K562 (cell line): ENCODE measurements at regions not wholly inside any gene's neighbourhood (a gene's known extent, or its start where the extent isn't known, plus 50 kb on each side); places are given as distances from the start of the nearest gene placed in this dataset.

Source experiments
- CBX5 ChIP-seq: IDR thresholded peaks from 2 replicates; pipeline ENCODE4 v1.6.1; 2014; ENCODE audit warnings: low read depth, borderline replicate concordance
- CEBPB ChIP-seq: fragments of 450-650 bp; IDR thresholded peaks from 2 replicates; pipeline ENCODE4 v1.6.1; 2016; ENCODE audit warnings: missing genetic modification characterization, missing compliant biosample characterization
- CTCF ChIP-seq, 3 experiments: IDR thresholded peaks in 2 of 3; conservative IDR thresholded peaks in 1 of 3; 2 replicates each; pipeline ENCODE4 v1.5.1; 2011 to 2012; ENCODE audit warnings: low read length in 3 of 3, mild to moderate bottlenecking in 3 of 3, control low read depth in 2 of 3, improper control_type of control experiment in 1 of 3, inconsistent platforms in 1 of 3, low read depth in 1 of 3, mixed read lengths in 1 of 3, moderate library complexity in 1 of 3; ENCODE audit not compliant: insufficient read depth in 2 of 3
- HNRNPK ChIP-seq: fragments of 200-400 bp; formaldehyde crosslinking; IDR thresholded peaks from one replicate; pipeline ENCODE4 v1.6.1; 2018; ENCODE audit warnings: mild to moderate bottlenecking, low read depth, low read length; ENCODE audit not compliant: poor library complexity, severe bottlenecking
- MEIS2 ChIP-seq: fragments of 450-650 bp; IDR thresholded peaks from 2 replicates; pipeline ENCODE4 v1.6.1; 2014; ENCODE audit warnings: mild to moderate bottlenecking; ENCODE audit not compliant: partially characterized antibody
- MYNN ChIP-seq, 2 experiments: sonication (generic); formaldehyde crosslinking in 1 of 2; IDR thresholded peaks; 2 replicates each; pipeline versions ENCODE4 v1.5.0 to v1.6.1; 2016 to 2020; ENCODE audit warnings: antibody characterized with exemption in 1 of 2, missing genetic modification reagents in 1 of 2
- NELFE ChIP-seq: IDR thresholded peaks from 2 replicates; pipeline ENCODE4 v1.6.1; 2011; ENCODE audit warnings: mild to moderate bottlenecking; ENCODE audit not compliant: insufficient read depth, insufficient read length
- TCFL5 ChIP-seq: fragments of 250-450 bp; sonication (Bioruptor Pico); conservative IDR thresholded peaks from 2 replicates; pipeline ENCODE4 v1.6.1; 2021; ENCODE audit warnings: mild to moderate bottlenecking, moderate library complexity, matching md5 sums
- TF ChIP-seq, protein P1 (sequence below): fragments of 450-650 bp; IDR thresholded peaks from 2 replicates; pipeline ENCODE4 v1.7.0; 2016; ENCODE audit warnings: borderline replicate concordance
- TF ChIP-seq, protein P2 (sequence below): sonication (generic); formaldehyde crosslinking; IDR thresholded peaks from 2 replicates; pipeline ENCODE4 v1.8.1; 2023; ENCODE audit warnings: mild to moderate bottlenecking, missing genetic modification reagents

DNA sequence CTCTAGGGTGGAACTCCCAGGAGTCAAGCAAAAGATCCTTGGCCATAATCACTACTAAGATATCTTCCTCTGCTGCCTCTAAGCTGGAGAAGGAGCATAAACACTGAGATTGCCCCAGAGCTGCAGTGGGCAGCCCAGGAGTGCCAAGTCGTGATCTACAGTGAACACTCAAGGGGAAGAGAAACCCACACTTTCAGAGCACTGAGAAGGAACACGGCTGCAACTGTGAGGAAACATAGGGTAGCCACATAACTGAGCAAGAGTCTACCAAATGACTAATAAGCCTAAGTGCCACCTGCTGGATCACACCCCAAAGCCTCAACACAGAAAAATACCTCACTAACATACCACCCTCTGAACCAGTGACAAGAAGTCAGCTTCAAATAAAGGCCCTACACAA is 79.6 kb upstream of the RAB12 start:
- TF ChIP-seq MEIS2 (no peak), NELFE (no peak), CEBPB (no peak), TCFL5 (CRISPR knock-in tag) (no peak), MYNN (IDR thresholded peaks at IDR 0.05) (no peak), MYNN (CRISPR knock-in tag; IDR thresholded peaks at IDR 0.05) (no peak), CBX5 (no peak), CTCF (IDR thresholded peaks at IDR 0.05 in 2 of 3, conservative IDR thresholded peaks at IDR 0.05 in 1 of 3; ENCODE audit: insufficient read depth in 2 of 3, low read depth in 1 of 3, low read length in 3 of 3) (no peak), HNRNPK (no peak)
- TF ChIP-seq, protein P1, sequence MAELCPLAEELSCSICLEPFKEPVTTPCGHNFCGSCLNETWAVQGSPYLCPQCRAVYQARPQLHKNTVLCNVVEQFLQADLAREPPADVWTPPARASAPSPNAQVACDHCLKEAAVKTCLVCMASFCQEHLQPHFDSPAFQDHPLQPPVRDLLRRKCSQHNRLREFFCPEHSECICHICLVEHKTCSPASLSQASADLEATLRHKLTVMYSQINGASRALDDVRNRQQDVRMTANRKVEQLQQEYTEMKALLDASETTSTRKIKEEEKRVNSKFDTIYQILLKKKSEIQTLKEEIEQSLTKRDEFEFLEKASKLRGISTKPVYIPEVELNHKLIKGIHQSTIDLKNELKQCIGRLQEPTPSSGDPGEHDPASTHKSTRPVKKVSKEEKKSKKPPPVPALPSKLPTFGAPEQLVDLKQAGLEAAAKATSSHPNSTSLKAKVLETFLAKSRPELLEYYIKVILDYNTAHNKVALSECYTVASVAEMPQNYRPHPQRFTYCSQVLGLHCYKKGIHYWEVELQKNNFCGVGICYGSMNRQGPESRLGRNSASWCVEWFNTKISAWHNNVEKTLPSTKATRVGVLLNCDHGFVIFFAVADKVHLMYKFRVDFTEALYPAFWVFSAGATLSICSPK = no peak
- TF ChIP-seq, protein P2, sequence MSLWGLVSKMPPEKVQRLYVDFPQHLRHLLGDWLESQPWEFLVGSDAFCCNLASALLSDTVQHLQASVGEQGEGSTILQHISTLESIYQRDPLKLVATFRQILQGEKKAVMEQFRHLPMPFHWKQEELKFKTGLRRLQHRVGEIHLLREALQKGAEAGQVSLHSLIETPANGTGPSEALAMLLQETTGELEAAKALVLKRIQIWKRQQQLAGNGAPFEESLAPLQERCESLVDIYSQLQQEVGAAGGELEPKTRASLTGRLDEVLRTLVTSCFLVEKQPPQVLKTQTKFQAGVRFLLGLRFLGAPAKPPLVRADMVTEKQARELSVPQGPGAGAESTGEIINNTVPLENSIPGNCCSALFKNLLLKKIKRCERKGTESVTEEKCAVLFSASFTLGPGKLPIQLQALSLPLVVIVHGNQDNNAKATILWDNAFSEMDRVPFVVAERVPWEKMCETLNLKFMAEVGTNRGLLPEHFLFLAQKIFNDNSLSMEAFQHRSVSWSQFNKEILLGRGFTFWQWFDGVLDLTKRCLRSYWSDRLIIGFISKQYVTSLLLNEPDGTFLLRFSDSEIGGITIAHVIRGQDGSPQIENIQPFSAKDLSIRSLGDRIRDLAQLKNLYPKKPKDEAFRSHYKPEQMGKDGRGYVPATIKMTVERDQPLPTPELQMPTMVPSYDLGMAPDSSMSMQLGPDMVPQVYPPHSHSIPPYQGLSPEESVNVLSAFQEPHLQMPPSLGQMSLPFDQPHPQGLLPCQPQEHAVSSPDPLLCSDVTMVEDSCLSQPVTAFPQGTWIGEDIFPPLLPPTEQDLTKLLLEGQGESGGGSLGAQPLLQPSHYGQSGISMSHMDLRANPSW = no peak
